Uterus (tissue), 3 donors: ENCODE measurements at regions not wholly inside any gene's neighbourhood (a gene's known extent, or its start where the extent isn't known, plus 50 kb on each side); places are given as distances from the start of the nearest gene placed in this dataset.

Experiments
- DNase-seq, 2 donors: peaks; one replicate each; pipeline ENCODE4 v3.0.0-alpha.2; 2019 to 2020
- H3K27ac ChIP-seq, 2 donors: fragments of 200-600 bp; sonication (generic); 1 replicate in 1 of 2; 2 replicates in 1 of 2; pipeline ENCODE4 v1.5.1; 2016 to 2018
- H3K27me3 ChIP-seq, 2 donors: fragments of 200-600 bp; sonication (generic); one replicate each; pipeline ENCODE4 v1.5.1; 2018 to 2019; ENCODE audit warnings: control low read depth in 1 of 2
- H3K36me3 ChIP-seq, 2 donors: fragments of 200-600 bp; sonication (generic); one replicate each; pipeline ENCODE4 v1.5.1; 2019; ENCODE audit warnings: control low read depth in 1 of 2
- H3K4me1 ChIP-seq, 2 donors: fragments of 200-600 bp; sonication (generic); one replicate each; pipeline ENCODE4 v1.5.1; 2018 to 2019; ENCODE audit warnings: control low read depth in 1 of 2
- H3K4me3 ChIP-seq, 2 donors: fragments of 200-600 bp; sonication (generic); 1 replicate in 1 of 2; 2 replicates in 1 of 2; pipeline ENCODE4 v1.5.1; 2018 to 2019; ENCODE audit warnings: mild to moderate bottlenecking in 1 of 2
- H3K9me3 ChIP-seq, 2 donors: fragments of 200-600 bp; sonication (generic); one replicate each; pipeline ENCODE4 v1.5.1; 2019; ENCODE audit warnings: control low read depth in 1 of 2
- POLR2A ChIP-seq, 2 donors: fragments of 450-650 bp; IDR thresholded peaks; one replicate each; pipeline ENCODE4 v1.6.1; 2016; ENCODE audit warnings: antibody characterized with exemption in 2 of 2, mild to moderate bottlenecking in 1 of 2, moderate library complexity in 1 of 2
- intact Hi-C: fragments of 100-400 bp; cut with DNase I; formaldehyde crosslinking; loops from one replicate; pipeline ENCODE4 v1.15.1; 2023; ENCODE audit warnings: low total_unique reads
- TF ChIP-seq, protein P1 (sequence below), 4 experiments: fragments of 200-600 bp in 2 of 4; fragments of 450-650 bp in 2 of 4; sonication (generic) in 2 of 4; IDR thresholded peaks; one replicate each; pipeline ENCODE4 v1.5.1; 2016 to 2019; ENCODE audit warnings: antibody characterized with exemption in 4 of 4, mild to moderate bottlenecking in 2 of 4, moderate library complexity in 1 of 4
- donor health status: DM: yes; HTN: yes; CAD: no.

DNA sequence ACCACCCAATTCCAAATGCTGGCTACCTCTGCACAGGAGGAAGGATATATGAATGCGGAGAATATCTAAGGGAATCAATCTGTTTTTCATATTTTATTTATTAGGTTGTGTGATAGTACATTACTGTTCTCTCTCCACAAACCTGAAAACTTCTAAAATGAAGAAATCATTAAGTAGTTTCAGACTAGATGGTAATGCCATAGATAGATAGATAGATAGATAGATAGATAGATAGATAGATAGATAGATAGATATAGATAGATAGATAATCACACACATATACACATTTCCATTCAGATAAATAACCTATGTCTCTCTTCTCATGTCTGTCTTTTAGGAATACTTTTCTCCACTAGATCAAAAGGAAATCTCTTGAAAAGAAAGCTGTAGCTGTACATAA is 126.1 kb upstream of the TSPAN8 start:
- Histone ChIP-seq H3K36me3 (no peaks in the 10 kb centered on the region), H3K27me3 (no peaks in the 10 kb centered on the region), H3K9me3 (no peaks in the 10 kb centered on the region), H3K4me3 (no peak overlapping the region), H3K27ac (no peak overlapping the region), H3K4me1 (no peaks in the 10 kb centered on the region)
- TF ChIP-seq, protein P1, sequence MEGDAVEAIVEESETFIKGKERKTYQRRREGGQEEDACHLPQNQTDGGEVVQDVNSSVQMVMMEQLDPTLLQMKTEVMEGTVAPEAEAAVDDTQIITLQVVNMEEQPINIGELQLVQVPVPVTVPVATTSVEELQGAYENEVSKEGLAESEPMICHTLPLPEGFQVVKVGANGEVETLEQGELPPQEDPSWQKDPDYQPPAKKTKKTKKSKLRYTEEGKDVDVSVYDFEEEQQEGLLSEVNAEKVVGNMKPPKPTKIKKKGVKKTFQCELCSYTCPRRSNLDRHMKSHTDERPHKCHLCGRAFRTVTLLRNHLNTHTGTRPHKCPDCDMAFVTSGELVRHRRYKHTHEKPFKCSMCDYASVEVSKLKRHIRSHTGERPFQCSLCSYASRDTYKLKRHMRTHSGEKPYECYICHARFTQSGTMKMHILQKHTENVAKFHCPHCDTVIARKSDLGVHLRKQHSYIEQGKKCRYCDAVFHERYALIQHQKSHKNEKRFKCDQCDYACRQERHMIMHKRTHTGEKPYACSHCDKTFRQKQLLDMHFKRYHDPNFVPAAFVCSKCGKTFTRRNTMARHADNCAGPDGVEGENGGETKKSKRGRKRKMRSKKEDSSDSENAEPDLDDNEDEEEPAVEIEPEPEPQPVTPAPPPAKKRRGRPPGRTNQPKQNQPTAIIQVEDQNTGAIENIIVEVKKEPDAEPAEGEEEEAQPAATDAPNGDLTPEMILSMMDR (IDR thresholded peaks at IDR 0.05) = no peak
- TF ChIP-seq POLR2A (IDR thresholded peaks at IDR 0.05) = no peak
- DNase-seq = no peak
- intact Hi-C loops = no loop called here

DNA sequence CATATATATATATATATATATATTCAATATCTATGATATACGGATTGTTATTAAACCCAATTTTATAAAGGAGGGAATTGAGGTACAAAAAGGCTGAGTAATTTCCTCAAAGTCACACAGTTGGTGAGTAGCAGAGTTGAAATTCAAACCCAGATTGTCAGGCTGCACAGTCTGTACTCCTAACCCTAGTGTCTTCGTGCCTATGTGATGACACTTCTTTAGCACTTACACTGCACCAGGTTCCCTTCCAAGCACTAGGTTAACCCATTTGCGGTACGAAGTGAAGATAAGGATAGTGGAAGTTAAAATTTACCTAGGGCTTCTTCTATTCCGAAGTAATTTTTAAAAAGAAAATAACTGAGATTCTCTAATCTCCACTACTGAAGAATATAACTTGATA is 125.1 kb upstream of the TSPAN8 start:
- no peak overlapping the region for H3K4me3 ChIP-seq
- no peak for DNase-seq
- H3K27me3 ChIP-seq = no peaks in the 10 kb centered on the region
- H3K9me3 ChIP-seq = no peaks in the 10 kb centered on the region
- intact Hi-C loops = no loop called here
- TF ChIP-seq, protein P1 (IDR thresholded peaks at IDR 0.05) = no peak
- TF ChIP-seq POLR2A (IDR thresholded peaks at IDR 0.05) = no peak
- H3K4me1 ChIP-seq = no peaks in the 10 kb centered on the region
- H3K36me3 ChIP-seq = no peaks in the 10 kb centered on the region
- no peak overlapping the region for H3K27ac ChIP-seq

DNA sequence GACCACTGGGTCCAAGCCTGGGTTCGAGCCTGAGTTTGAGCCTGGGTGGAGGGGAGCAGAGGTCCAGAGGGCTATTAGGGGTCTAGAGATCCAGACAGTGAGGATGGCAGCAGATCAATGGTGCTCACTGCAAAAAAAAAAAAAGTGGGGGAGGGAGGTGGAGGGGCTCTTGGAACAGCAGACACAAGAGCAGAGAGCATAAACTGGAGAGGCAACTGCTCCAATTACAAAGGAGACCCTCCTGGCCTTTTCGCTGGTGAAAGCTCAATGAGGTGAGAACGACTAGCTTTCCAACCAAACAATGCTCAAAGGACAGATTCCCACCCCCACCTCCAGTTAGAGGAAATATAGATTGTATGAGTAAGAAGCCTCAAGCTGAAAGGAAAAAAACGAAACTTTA is 124.2 kb upstream of the TSPAN8 start:
- Histone ChIP-seq H3K36me3 (no peaks in the 10 kb centered on the region), H3K27ac (no peak overlapping the region), H3K4me3 (no peak overlapping the region), H3K4me1 (no peaks in the 10 kb centered on the region), H3K9me3 (no peaks in the 10 kb centered on the region), H3K27me3 (no peaks in the 10 kb centered on the region)
- TF ChIP-seq POLR2A (IDR thresholded peaks at IDR 0.05) = no peak
- TF ChIP-seq, protein P1 (IDR thresholded peaks at IDR 0.05) = no peak
- DNase-seq = no peak
- intact Hi-C loops = no loop called here

DNA sequence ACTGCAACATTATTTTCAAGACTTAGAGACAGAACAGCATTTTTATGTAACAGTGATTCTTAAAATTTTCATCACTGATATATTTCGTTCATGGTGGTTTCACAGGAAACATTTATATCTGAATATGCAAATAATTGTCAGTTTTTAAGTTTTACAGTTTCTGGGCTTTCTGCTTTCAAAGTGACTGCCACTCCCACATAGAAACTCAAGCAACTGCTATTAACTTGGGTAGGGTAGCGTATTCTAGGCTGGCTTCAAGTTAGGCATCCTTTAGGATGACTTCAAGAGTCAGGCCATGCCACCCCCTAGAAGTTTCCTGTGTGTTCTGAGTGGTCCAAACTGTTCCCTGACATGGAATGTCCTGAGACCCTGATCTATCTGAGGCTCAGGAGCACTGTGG is 123.6 kb upstream of the TSPAN8 start:
- TF ChIP-seq POLR2A (IDR thresholded peaks at IDR 0.05) = no peak
- TF ChIP-seq, protein P1 (IDR thresholded peaks at IDR 0.05) = no peak
- Histone ChIP-seq H3K4me3 (no peak overlapping the region), H3K4me1 (no peaks in the 10 kb centered on the region), H3K9me3 (no peaks in the 10 kb centered on the region), H3K27ac (no peak overlapping the region), H3K36me3 (no peaks in the 10 kb centered on the region), H3K27me3 (no peaks in the 10 kb centered on the region)
- intact Hi-C loops = no loop called here
- DNase-seq = no peak

DNA sequence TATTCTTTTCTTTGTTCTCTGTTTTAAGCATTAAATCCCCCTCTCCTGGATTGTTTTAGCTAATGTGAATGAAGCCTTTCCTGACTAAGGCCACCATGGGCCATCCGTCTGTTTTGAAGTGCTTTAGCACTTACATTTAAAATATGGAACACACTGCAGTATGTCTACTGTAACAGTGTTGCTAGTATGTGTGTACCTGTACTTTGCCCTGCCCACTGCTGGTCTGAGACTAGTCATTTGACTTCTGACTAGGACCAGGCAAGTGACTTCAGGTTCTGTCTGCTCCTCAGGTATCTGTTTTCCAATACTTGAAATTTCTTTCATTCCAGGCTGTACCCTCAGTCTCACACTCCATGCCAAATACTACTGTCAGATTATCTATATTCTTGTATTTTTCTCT is 120.1 kb upstream of the TSPAN8 start:
- TF ChIP-seq POLR2A (IDR thresholded peaks at IDR 0.05) = no peak
- TF ChIP-seq, protein P1 (IDR thresholded peaks at IDR 0.05) = no peak
- no peaks in the 10 kb centered on the region for H3K27me3 ChIP-seq
- H3K4me3 ChIP-seq = no peak overlapping the region
- no peaks in the 10 kb centered on the region for H3K4me1 ChIP-seq
- intact Hi-C loops = no loop called here
- H3K27ac ChIP-seq = no peak overlapping the region
- H3K36me3 ChIP-seq = no peaks in the 10 kb centered on the region
- DNase-seq = no peak
- H3K9me3 ChIP-seq = no peaks in the 10 kb centered on the region
